RPMI8226 (cell line): ENCODE measurements at regions not wholly inside any gene's neighbourhood (a gene's known extent, or its start where the extent isn't known, plus 50 kb on each side); places are given as distances from the start of the nearest gene placed in this dataset.

ENCODE experiments used
- DNase-seq: peaks from one replicate; pipeline ENCODE4 v3.0.0-alpha.2; 2015

GRCh38 chr2:67054728-67055127 lies 342.4 kb upstream of the ETAA1 start:
- no peak for DNase-seq

- DNase-seq: no peak
These were observed 341.5 kb upstream of the ETAA1 start for GRCh38 chr2:67055387-67056304.

DNA sequence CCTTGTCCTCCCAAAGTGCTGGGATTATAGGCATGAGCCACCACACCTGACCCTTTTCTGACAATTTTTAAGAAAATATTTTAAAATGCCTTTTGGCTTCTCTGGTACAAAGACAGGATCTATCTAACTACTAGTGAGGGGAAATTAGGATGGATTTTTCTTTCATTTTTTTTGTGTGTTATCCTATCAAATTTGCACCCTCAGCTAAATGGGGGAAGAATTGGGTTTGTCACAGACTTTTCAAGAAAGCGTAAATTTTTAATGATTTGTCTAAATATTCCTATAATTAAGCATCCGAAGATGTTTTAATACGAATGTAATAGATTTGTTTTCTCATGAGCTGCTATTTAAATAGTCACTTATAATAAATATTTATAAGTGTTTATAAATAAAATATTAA lies 340.0 kb upstream of the ETAA1 start:
- DNase-seq: no peak

GRCh38 chr2:67057901-67058703 lies 339.0 kb upstream of the ETAA1 start:
- DNase-seq: no peak

DNA sequence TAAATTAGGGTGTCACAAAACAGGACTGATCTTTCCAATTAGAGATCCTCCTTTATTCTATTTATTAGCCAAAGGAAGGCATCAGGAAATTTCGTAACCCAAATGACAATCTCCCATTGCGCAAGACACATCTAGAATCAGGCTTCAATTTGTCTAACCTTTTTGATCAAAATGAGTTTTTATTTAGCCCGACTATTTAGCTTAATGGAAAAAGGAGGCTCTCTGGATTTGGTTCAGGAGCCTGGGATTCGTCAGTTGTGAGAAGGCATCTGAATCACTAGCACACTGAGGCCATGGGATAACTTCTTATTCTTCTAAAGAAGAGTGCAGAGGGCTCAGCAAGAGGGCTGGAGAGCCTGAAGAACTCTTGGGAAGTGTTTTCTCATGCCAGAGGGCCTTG lies 332.1 kb upstream of the ETAA1 start:
- no peak for DNase-seq

GRCh38 chr2:67066782-67067181 lies 330.4 kb upstream of the ETAA1 start:
- DNase-seq: no peak

DNA sequence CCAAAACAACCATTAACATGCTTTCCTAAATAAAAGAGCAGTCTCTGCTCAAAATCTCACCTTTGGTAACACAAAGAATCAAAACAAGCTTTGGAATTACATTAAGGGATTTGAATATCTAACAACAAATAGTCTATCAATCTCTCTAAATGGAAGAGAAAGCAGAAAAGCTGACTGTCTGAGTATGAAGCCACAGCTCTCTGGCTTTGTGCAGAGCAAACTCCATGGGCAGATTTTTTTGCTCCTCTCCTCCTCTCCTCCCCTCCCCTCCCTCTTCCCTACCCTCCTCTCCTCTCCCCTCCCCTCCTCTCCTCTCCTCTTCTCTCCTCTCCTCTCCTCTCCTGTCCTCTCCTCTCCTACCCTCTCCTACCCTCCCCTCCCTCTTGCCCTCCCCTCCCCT lies 329.5 kb upstream of the ETAA1 start:
- no peak for DNase-seq

DNA sequence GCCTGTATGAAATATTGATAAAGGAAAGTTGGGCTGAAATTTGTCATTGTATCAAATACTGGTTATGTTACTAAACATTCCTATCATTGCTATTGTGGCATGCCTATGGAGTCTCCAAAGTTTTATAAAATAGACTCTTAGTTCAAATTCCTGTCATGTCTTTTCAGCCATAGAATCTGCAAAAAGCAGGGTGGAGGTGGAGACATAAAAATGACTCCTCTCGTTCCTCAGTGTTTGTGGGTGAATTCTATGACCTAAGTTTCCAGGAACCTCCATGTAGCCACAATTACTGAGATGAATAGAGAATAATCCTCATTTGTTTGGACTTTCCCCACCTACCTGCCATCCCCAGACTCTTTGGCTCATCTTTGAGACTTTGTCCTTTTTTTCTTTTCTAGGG lies 326.3 kb upstream of the ETAA1 start:
- DNase-seq: no peak

DNA sequence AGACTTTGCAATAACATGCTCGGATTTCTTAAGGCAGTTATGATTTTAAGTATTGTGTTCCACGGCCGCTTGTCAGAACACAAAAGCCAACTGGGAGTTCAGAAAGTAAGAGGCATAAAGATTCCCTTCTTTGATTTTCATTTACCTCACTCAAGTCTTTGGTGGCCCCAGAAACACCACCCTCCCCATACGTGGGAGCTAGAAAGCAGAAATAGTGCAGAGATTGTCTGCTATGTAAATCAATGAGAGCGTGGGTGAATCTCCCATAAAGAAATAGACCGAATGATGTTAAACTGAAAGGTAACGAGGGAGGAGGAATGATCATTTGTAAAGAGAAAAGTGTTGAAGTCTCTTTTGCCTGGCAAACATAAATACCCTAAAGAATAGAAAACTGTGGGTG lies 322.1 kb upstream of the ETAA1 start:
- no peak for DNase-seq

- DNase-seq: no peak
These were observed 321.4 kb upstream of the ETAA1 start for GRCh38 chr2:67075530-67076238.

DNA sequence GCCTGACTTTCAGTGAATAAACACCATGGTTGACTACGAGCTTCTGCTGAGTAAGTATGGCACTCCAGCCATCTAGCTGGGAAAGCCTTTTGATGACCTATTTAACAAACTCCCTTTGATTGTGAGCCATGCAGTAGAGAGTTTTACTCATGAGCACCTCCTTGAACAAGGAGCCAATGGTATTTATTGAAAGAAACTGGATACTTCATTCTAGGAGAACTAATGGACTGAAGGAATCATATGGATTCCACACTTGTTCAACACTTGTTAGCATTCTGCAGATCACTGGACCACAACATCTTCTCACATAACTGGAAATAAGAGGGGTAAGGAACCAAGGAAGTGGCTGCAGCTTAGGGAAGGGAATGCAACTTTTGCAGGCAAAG lies 320.9 kb upstream of the ETAA1 start:
- no peak for DNase-seq

GRCh38 chr2:67079729-67080128 lies 317.4 kb upstream of the ETAA1 start:
- no peak for DNase-seq

GRCh38 chr2:67082813-67083212 lies 314.3 kb upstream of the ETAA1 start:
- no peak for DNase-seq

DNA sequence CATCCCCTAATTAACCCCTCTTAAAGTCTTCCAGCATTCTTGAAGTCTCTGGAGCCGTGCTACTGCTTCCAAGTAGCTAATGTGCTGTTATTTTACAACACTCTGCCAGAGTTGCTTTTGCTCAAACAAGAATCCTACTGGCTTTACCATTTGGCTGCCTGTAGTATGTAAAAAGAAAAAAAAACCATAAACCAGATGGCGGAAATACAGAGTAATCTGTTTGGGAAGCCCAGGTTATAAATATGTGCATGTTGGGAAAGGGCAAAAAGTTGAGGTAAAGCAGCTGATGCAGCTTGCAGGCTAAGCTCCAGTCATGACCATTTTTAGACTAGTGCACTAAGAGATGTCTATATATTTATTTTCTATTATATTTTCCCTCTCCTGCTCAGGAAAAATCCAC lies 313.2 kb upstream of the ETAA1 start:
- DNase-seq: no peak

GRCh38 chr2:67085146-67085545 lies 312.0 kb upstream of the ETAA1 start:
- no peak for DNase-seq

DNA sequence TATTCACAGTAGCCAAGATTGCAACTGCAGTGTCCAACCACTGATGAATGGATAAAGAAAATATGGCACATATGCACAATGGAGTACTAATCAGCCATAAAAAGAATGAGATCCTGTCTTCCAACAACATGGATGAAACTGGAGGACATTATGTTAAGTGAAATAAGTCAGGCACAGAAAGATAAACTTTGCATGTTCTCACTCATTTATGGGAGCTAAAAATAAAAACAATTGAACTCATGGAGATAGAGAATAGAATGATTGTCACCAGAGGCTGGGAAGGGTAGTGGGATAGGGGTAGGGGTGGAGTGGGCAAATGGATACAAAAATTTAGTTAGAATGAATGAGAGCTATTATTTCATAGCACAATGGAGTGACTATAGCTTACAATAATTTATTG lies 305.5 kb upstream of the ETAA1 start:
- DNase-seq: no peak

DNA sequence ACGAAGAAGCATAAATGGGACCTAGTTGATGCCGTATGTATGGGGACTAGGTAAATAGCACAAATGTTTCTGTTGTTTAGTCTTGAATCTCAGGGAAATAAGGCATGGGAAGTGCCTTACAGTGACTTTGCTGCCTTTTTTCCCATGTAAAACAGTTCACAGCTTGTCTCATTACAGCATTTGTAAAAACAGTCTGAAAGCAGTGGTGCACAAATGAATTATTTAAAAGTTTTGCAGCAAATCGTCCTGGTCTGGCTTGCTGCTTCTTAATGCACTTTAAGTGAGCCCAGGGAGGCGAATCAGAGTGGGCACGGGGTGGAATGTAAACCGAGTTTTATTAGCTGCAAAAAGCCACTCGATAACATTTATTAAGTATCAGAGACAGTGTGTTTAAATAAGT lies 302.0 kb upstream of the ETAA1 start:
- no peak for DNase-seq

GRCh38 chr2:67096886-67097285 lies 300.2 kb upstream of the ETAA1 start:
- no peak for DNase-seq

DNA sequence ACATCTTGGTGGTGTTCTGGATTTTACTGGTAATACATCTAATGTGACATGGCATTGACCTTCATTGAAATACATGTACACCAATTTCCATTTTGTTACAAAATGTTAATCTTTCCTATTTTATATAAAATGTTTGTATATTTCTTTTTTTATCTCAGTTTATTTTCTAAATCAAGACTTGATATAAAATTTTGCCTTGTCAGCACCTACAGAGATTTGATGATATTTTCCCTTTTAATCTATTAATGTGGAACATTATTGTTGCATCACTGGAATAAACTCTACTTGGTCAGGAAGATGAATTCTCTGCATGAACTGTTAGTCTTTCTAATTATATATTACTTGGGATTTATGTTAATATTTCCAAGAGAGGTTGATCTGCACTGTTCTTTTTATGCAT lies 294.0 kb upstream of the ETAA1 start:
- no peak for DNase-seq

DNA sequence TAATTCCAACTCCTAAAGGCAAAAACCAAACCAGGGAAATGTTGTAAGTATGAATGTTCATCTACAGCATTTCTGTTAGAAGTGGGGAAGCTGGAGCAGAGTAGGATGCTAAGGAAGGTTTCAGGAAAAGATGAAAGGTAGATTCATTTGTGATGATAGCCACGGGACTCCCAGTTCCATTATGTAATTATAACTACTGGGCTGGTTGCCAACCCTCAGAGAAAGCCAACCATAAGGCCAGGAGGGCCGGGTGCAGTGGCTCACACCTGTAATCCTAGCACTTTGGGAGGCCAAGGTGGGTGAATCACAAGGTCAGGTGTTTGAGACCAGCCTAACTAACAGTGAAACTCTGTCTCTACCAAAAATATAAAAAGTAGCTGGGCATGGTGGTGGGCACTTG lies 288.9 kb upstream of the ETAA1 start:
- DNase-seq: peak; percentile 4

DNA sequence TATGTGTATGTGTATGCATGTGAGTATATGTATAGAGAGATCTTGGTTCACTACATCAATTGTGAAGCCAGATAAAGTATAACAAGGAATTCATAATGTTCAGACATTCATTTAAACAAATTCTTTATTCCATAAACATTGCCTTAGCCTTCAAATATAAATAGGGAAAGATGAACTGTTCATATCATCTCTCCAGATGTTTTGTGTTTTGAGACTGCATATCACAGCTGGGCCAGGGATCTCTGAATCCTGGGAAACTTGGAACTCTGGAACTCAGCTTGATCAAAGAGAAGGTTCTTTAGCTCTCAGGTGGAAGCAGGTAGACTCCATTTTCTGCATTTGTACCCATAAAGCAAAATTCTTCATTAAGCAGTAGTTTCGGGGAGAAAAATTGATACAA lies 272.6 kb upstream of the ETAA1 start:
- DNase-seq: no peak

DNA sequence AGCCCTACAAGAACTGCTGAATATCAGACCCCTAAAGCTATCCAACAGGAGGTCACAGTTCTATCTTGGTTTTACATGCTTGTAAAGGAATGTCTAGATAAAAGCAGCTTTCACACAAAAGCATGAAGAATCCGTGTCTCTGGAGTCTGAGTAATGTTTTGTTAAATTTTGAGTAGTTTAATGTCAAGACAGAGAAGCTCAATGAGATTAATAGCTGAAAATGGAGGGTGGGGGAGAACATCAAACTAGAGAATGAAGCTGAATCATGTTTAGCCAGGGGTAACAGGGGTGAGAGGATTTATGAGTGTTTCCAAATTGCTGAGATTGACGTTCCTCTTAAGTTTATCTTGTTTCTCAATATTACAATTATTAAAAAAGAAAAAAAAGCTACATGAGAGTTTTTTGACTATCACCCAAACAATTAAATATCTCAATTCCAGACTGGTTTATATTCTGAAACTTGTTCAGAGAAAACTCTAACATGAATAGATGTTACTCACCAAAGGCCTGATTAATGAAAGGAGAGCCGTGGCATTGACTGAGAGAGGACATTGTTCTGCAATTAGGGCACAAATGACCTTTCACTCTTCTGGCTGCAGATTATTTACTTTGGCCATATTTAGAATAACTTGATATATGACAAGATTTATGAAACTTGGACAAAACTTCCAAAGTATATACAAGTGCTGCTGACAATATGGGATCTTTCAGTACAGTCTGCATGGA lies 266.4 kb upstream of the ETAA1 start:
- DNase-seq: no peak

DNA sequence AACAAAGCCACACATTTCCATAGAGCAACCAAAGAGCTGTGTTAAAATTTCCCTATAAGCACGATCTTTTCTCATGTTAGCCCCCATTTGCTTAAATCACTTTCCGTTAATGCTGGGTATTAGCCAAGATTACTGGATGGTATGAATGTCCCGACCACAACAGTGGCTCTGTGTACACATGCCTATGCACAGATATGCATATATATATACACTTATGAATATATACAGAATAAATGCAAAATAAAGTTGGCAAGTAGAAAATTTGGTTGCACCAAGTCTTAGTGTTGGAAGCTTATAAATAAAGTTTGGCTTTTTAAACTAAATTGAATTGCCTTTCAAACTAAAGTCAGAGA lies 265.9 kb upstream of the ETAA1 start:
- no peak for DNase-seq
